ENCODE measurements at regions not wholly inside any gene's neighbourhood (a gene's known extent, or its start where the extent isn't known, plus 50 kb on each side); places are given as distances from the start of the nearest gene placed in this dataset.
A peak's percentile ranks its signal among the peaks of the same experiment; 100 is the strongest.

DNA sequence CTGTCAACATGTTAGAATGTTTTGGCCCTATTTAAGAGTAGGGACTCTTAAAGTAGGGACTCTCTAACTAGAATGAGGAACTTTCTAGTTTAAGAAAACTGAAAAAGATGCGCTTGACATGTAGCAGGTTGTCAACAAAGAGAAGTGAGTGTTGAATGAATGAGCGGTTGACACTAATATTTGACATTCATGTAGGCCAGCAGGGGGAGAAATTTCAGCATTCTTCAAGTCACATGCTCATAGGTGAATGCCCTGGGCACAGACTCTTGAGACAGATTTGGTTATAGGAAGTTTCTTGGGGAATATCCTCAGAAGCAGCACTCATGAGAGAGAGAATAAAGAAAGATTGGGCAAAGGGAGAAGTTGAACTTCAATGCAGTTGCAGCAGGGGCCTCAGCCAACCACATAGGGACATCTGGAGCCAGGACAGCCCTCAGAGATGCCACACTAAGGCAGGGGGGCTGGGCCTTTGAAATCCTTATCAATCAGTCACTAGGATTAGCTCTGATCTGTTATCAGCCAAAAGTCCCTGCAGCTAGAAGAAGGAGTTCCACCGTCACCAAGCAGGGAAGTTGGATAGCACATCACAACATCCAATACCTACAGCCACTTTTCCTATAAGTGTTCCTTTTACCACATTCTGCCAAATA, 145.1 kb upstream of the FKBP1C start:
- TF ChIP-seq CTCF (IDR thresholded peaks at IDR 0.05) (peak in 3 of 6 experiments; percentile 19 to 38 (median 30)), POLR2A (IDR thresholded peaks at IDR 0.05) (no peak)
